Stromal cell of bone marrow (primary cell): ENCODE measurements at regions not wholly inside any gene's neighbourhood (a gene's known extent, or its start where the extent isn't known, plus 50 kb on each side); places are given as distances from the start of the nearest gene placed in this dataset.
"Not testable (repeated sequence)": the region's sequence is repeated elsewhere in the genome, so short reads cannot be mapped to it uniquely, and the experiment has no call there.

Experiments used
- DNase-seq: peaks from one replicate; pipeline ENCODE4 v3.0.0-alpha.2; 2012; ENCODE audit warnings: low read depth

DNA sequence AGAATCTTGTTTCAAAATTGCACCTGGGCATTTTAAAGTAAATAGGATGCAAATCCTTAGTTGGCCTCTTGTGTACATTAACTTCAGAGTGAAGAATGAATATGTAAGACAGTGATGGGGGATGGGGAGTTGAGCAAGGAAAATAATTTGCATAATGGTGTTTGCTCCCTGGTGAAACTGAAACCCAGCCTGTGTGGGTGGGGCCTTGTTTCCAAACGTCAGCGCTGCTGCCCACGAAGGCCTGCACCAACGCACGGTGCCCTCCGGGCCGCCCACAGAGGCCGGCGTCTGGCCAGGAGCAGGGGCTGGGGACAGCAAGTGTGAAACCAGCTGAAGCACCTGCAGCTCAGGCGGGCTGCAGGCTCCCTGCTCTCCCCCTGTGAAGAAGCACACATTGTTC is 262.0 kb upstream of the PLGLB2 start:
- not testable (repeated sequence) for DNase-seq

DNA sequence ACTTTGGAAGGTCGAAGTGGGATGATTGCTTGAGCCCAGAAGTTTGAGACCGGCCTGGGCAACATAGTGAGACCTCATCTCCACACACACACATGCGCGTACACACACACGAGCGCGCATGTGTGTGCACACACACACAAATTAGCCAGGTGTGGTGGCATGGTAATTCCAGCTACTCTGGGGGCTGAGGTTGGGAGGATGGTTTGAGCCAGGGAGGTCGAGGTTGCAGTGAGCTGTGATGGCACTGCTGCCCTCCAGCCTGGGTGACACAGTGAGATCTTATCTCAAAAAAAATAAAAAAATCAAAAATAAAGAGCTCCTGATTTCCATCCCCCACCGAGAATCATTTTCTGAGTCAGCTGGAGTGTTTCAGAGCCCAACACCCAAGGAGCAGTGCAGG is 261.5 kb upstream of the PLGLB2 start:
- DNase-seq: not testable (repeated sequence)

DNA sequence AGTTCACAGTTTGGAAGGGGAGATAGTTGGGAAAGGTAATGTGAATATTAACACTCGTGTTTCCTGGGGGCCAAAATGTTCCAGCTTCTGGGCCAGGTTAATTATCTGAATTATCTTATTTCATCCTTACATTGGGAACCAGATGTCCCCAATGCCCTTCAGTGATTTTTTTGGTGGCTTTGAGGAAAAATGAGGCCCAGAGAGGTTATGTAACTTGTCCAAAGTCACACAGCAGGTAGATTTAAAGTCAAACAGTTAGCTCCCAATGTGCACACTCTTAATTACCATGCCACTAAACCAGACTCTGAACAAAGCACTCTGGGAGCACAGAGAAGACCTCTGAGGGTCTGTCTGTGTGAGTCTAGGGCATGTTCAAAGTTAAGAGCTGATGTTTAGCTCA is 259.9 kb upstream of the PLGLB2 start:
- not testable (repeated sequence) for DNase-seq

DNA sequence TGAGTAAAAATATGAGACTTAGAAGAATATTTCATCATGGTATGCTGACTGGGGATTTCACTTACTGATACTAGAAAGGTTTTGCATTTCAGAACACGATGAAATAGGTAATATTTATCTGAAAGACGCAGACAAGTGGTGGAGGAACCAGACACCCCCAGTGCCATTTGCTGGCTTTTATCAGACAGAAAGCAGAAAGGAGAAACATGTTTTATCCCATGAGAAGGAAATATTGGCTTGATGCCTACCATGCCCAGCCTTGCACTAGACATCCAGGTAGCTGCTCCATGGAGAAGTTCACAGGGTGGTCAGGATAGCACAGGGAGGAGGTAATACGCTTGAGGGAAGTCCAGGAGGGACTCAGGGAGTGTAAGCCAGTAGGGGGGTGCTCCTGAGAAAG is 258.9 kb upstream of the PLGLB2 start:
- not testable (repeated sequence) for DNase-seq

DNA sequence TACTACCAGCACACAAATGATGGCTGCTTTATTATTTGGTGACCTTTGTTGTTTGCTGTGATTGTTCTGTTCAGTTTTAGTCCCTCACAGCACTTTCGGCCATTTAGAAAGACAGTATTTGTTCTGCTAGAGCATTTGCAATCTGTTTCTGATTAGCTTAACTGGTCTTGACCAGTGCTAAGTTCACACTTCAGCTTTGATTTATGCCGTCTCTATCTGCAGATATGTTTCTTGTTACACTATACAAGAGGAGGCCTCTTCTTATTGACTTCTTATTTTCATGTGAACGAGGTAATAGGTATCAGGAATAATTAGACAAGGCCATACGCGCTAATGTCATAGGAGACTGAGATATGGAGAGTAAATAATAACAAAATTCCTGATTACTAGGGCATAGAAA is 253.0 kb upstream of the PLGLB2 start:
- DNase-seq: not testable (repeated sequence)

DNA sequence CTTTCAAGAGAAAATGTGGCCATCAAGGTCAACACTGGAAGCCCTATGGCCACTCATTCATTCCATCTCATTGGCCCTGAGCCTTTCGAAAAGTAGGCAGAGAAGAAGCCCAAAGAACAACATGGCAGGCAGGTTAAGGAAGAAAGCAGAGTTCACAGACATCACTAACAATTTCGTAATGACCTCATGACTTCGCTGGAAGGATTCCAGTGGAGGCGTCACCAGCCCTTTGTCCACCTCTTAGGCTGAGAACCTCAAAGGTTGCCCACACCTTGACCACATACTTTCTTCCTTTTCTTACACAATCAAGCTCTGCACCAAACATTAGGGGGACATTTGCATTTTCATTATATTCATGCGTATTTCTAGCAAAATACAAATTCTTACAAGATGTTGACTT is 252.4 kb upstream of the PLGLB2 start:
- DNase-seq: not testable (repeated sequence)

DNA sequence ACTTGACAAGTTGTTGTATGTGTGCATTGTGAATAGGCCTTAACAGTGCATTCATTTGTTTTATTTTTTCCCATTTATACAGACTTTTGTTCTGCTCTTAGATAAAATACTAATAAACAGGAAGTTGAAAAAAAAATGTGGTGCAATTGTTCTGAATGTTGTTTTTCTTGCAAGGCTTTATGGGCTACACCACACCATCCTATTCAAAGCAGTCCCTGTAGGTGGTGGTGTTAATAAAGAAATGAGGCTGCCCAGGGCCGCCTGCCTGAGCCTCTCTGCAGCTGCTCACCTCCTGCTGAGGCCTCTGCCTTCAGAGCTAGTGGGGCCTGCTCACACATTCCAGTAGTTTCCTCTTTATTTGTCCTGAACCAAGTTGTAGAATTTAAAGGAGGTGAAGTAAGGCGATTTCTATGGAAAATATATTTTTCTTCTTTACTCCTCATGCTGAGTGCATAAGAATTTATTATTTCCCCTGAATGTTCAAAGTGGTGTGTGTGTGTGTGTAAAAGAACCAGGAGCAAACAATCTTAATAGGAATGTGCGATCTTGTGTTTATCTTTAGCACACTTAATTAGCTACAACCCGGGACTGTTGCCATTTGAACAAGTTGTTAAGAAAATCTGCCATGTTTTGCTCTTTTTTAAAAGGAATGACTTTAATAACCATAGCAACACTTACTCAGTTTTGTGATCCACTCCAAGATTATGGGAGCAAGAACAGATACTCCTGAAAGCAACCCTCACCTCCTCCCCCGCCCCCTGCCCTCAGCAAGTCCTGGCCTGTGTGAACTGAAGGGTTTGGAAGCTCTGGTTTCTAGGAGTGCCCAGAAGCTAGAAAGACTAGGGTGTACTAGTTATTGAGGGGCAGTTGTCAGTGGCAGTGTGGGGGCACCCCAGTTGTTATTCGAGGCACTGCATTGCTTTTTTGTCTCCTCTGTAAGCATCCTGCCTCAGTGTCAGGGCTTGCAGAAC is 251.6 kb upstream of the PLGLB2 start:
- not testable (repeated sequence) for DNase-seq

DNA sequence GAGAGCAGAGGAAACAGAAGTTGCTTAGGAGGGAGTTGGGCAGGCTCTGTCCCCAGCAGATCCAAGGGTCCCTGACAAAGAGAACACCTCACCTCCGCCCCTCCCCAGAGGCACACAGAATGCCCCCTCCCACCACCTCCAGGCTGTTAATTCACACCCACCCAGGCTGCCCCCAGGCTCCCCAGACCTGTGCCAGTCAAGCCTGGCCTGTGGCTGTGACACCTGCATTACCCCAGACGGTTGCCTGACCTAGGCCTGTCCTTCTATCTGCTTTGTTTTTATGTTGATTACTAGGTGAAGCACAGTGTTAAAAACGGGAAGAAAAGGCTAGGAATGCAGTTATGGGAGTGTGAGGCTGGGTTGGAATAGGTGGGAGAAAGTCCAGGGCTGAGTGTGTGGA is 250.8 kb upstream of the PLGLB2 start:
- not testable (repeated sequence) for DNase-seq

DNA sequence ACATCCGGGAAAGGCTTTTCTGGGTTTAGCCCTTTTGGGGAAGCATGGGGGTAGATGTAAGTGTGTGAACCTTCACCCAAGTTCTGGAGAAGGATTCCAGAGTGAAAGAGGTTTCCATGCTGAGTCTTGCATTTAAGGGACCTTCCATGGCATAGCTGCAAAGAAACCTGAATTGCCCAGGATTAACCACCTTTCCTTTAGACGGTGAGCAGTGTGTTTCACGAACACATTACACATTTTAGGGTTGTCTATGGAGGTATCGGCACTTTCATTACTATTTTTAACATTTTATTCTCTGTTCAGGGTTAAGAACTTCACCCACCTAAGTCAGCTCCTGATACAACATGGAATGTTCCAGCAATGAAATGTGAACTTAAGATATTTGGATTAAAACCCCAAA is 250.2 kb upstream of the PLGLB2 start:
- DNase-seq: not testable (repeated sequence)

DNA sequence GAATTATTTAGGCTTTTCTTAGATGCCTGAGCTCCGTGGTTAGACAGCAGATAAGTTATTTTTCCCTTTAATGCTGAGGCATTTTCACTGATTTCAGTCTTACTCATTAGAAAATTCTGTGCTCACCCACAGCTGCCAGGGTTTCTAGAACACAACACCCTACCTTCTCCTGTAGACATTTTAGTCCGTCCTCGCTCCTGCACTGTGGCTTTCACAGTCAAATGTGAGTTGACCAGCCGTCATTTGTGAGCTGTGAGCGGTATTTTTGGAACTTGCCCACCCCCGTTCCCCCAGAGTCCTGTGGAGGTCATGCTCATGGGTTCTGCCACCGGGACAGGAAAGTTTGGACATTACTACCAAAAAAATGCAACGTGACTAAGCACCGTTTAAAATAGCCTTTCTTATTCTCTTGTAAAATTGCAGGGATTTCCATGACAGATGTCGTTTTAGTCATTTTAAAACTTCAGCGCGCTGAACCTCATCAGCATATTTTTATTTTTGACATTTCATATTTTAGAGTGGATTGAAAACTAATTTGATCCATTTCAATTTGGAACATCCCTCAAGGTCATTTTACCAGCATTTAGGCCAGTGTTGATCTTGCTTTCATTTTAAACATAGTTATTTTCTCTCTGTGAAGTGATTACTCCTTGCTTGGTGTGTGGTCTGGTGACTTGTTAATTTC is 249.6 kb upstream of the PLGLB2 start:
- not testable (repeated sequence) for DNase-seq

DNA sequence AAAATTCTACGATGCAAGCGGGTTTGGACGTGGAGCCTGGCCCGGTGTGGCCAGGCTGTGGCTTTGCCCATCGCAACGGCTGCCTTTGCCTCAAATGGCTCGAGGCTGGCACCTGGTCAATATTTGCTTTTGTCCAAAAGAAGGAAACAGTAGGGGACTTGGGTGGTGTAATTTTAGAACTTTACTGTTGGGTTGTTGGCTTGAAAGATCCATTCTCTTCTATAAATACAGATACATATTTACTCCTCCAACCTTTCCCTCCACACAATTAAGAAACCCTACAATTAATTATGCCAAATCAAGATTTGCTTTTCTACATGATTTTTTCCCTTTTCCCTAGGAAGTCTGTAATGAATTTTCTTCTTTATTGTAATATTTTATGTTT is 249.0 kb upstream of the PLGLB2 start:
- DNase-seq: not testable (repeated sequence)

DNA sequence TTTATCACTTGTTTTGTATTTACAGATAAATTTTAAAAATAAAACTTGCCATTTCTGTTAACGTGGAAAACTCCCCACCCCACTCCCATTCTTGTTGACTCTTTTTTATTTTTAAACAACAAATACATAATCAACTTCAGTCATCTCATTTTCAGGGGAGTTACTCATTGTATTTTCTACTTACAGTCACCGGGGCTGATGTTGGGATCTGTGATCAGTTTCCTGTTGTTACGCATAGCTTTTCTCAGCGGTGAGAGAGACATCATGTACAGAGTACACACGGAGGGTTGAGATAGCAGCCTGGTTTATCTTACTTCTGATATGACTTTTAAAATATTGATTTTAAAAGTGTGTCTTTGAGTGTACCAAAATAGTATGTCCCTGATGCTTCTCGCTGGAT is 248.0 kb upstream of the PLGLB2 start:
- DNase-seq: not testable (repeated sequence)

DNA sequence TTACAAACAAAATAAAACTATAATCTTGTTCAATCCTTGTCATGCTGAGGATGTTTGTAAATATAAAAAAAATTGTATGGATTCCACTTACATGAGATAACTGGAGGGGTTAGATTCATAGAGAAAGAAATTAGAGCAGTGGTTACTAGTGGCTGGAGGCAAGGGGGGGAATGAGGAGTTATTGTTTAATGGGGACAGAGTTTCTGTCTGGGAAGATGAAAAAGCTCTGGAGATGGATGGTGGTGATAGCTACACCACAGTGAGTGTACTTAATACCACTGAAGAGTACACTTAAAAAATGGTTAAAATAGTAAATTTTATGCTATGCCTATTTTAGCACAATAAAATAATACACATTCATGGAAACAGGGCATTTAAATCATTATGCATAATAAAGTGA is 247.5 kb upstream of the PLGLB2 start:
- DNase-seq: not testable (repeated sequence)

DNA sequence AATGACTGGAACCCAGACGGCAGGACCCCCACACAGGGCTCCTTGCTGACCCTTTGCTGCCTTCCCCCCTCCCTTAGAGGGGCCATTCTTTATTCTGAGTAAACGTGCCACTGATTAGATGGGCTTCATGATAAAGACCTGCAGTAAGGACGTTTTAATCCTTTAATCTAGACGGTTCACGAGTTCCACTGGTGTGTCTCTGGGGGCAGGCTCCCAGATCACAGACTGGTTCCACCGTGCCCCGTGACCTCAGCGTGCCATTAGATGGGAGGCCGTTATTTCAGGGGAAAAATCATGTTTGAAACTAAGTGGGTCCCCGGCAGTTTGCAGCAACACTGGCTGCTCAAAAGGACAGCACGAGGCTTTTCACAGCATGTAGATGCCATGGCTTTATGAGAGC is 246.9 kb upstream of the PLGLB2 start:
- not testable (repeated sequence) for DNase-seq

DNA sequence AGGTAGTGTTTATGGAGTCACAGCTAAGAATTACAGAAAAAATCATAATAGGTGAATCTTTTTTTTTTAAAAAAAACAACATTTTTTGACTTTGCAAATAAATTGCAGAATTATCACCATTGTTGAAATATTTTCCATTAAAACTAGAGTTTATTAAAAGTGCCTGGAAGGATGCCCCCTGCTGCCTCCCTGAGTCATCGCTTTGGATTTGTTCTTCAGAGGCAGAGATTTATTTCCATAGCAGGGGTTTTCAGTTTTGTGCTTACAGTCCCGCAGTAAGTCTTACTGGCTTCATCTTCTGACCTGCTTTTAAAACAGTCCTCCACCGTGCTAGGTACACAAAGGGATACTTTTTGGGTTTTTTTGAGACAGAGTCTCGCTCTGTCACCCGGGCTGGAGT is 244.9 kb upstream of the PLGLB2 start:
- not testable (repeated sequence) for DNase-seq

DNA sequence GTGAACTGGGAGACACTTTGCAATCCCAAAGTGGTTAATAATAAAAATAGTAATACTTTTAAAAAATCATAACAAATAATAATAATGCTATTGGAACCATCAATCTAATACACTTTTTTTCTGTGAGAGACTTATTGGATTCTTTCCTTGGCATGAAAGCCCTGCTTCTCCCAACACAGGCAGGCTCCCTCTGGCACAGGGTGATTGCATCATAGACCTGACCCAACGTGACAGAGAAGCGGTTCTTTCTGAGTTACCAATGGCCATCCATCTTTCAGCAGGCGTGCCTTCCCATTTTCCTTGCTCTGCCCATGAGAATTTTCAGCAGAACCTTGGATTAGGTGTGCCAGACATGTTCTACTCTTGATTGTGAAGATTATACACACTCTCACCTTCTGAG is 242.6 kb upstream of the PLGLB2 start:
- DNase-seq: not testable (repeated sequence)

DNA sequence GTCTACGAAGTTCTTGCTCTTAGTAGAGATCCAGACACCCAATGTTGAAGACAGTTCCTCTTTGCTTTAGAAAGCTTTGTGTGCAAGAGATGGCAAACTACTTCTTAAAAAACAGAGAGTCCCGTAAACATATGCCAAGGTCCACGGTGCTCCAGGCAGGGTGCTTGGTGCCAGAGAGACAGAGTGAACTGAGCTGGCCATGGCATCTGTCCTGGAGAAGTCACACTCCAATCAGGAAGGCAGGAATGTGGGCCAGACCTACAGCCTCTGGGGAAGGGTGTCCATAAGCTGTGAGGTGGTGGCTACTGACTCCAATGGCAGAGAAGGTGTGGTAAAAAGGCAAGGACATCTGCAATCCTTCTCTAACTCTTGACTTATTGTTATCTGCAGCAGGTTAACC is 242.0 kb upstream of the PLGLB2 start:
- not testable (repeated sequence) for DNase-seq

DNA sequence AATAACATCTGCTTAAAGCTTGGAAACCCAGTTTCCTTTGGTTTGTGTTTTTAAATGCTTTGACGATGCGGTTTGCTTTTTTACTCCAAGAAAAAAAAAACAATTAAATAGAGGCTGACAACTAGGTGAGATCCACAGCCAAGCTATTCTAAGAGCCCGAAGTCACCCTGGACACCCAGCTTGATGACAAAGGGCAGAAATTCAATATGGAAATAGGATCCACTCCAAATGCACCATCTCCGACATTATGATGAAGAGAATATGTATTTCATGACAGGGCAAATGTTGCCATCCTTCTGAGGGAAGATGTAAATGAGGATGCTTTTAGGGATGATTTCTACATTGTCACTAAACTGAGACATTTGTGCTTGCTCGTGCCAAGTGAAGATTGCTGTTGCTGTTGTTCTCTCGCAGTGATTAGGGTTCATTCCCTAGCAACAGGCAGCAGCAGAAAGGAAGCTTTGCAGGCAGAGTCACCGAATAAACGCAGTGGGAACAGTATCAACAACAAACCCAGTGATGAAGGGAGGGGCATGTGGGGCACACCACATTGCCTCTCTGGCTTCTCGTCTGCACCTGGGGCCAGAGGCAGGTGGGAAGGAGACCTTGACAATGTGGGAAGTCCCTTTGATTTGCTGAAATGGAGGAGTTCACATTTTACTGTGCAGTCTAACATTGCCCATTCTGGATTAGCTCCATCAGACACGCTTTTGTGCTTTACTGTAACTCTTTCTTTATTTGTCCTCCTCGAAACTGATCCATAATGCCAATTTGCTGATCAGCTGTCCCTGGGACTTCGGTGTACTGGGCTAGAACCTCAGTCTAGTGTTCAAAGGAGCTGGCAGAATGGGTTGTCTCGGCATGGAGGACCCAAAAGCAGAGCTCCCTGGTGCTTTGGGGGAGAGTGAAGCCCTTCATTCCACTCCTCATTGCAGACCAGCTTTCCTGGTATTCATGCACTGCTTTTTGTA is 240.2 kb upstream of the PLGLB2 start:
- DNase-seq: not testable (repeated sequence)

DNA sequence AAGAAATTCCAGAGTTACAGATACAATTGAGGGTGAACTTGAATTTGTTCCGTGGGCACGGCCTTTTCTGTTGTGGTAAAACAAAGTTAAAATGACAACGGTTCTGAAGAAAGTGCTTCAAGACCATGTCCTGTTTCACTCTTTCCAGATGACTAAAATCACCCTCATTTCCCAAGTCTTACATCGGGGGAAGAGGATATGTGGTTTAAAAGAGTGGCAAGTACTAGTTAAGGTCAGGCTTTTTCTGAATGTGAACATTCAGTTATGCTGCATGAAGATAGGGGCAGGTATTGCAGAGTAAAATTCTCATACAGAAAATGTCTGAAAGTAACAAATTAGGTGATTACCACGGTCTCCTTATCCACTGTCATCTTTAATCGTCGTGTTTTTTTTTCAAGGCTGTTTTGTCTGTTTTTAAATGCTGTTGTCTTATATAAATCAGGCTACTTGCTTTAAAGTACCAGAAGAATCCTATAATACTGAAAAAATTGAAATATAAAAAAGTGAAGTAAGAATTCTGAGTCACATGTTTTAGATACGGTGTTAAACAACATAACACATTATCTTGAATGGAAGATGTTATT is 236.6 kb upstream of the PLGLB2 start:
- not testable (repeated sequence) for DNase-seq

DNA sequence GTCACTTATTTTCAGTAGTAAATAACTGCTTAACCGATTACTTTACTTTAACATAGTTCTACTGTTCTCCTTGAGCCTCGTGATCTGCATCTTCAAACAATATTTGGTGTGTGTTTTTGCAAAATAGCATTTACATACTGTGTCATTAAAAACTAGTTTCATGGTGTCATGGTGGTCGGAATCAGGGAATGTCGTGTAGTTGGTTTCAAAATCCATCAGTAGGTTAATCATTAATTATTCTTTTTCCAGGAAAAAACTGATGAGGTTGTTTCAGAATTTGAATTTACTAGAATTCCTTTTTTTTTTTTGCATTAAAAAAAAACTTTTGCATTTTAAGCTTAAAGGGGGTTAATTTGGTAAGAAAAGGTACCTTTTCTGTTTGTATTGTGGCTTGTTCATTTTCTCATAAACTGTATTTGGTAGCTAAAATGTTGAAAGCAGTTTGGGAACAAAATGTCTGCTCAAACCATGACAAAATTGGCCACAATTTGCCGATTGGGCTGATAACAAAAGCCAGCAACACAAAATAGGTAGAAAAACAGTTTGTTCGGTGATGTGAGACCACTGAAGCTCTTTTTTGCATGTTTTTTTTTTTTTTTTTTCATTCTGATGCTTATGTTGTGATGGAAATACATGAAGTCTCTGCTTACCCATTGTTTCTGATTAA is 234.9 kb upstream of the PLGLB2 start:
- not testable (repeated sequence) for DNase-seq

DNA sequence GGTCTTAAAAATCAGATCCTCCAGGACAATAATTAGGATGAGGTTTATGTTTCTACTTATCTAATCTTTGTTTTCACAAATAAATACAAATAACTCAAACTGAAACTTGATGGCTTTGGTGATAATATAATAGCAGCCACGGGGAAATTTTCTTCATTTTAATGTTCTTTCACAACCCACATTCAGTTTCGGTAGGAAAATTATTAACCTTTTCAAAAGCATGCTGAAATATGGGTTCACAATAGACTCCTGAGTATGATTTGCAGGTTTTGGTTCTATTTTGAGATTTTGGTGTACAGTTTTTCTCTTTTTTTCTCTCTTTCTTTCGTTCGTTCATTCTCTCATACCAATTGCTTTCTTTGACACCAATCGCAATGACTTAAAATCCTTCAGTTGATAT is 233.9 kb upstream of the PLGLB2 start:
- DNase-seq: not testable (repeated sequence)
